ENCODE measurements at regions not wholly inside any gene's neighbourhood (a gene's known extent, or its start where the extent isn't known, plus 50 kb on each side); places are given as distances from the start of the nearest gene placed in this dataset.
A peak's percentile ranks its signal among the peaks of the same experiment; 100 is the strongest.

- Histone ChIP-seq H3K27me3 (ENCODE audit: control insufficient read depth in 1 of 2, insufficient read depth in 2 of 2, low read length in 2 of 2) (no peaks in the 10 kb centered on the region), H3K79me2 (ENCODE audit: insufficient read depth, low read length) (no peaks in the 10 kb centered on the region), H2AFZ (ENCODE audit: low read length) (no peak overlapping the region), H3K36me3 (replicated peaks in 1 of 2; ENCODE audit: control insufficient read depth in 1 of 2, insufficient read depth in 2 of 2, low read length in 2 of 2) (no peaks in the 10 kb centered on the region), H3K9me3 (ENCODE audit: low read length) (no peaks in the 10 kb centered on the region), H4K20me1 (ENCODE audit: insufficient read depth, low read length) (no peaks in the 10 kb centered on the region), H3K4me1 (ENCODE audit: insufficient read depth, low read length) (peaks cover 38% of the 10 kb centered on the region), H3K4me3 (replicated peaks in 1 of 3; ENCODE audit: insufficient read depth in 1 of 3, low read depth in 2 of 3, low read length in 3 of 3) (no peak overlapping the region), H3K27ac (ENCODE audit: extremely low read length, insufficient read depth, low read length) (no peak overlapping the region), H3K9ac (ENCODE audit: insufficient read depth, low read depth, low read length) (no peak overlapping the region), H3K4me2 (ENCODE audit: low read depth, low read length) (peak overlapping the region; percentile 48)
- POLR2A ChIA-PET = interaction anchor here (1.1 kb wide), 1 partner anchor 46 kb away, joined by 6 read pairs; no protein-coding TSS in a partner anchor
- in situ Hi-C loops (cut with HindIII; ENCODE audit: extremely low pct_ligation_motif_present, low pct_unique_long_range_greater_than_20kb) (no loop called here), intact Hi-C loops (cut with micrococcal nuclease; ENCODE audit: unreplicated experiment) (loop anchor here (2.0 kb wide), 1 partner anchor 47 kb away; no protein-coding TSS in a partner anchor)
- TF ChIP-seq FOSL2 (CRISPR knock-in tag; IDR thresholded peaks at IDR 0.05) (peak; percentile 33; the same call in 1 of the 2 replicates), MIER3 (CRISPR knock-in tag; IDR thresholded peaks at IDR 0.05; ENCODE audit: borderline replicate concordance) (0 out of 2 replicates have a peak, but pooled peaks have one; percentile 13), ZMYM3 (CRISPR knock-in tag; IDR thresholded peaks at IDR 0.05) (no peak)
- 63% methylated on average over 4 of the region's 4 CpGs for WGBS (ENCODE audit: low lambda C conversion rate)
- no TSS peak for BruUV-seq (replicated peaks)
- FAIRE-seq (no peak), ATAC-seq (no peak; the same call in 2 of the 3 replicates), DNase-seq (ENCODE audit: low spot score) (peak; percentile 29)
- CTCF ChIA-PET (ENCODE audit: low intra/inter-chr PET ratio, low total read pairs) = no interaction called here
These were observed 51.4 kb upstream of the SPRED2 start for GRCh38 chr2:65483763-65484162.

GRCh38 chr2:65482971-65483370 is 50.6 kb upstream of the SPRED2 start:
- peak overlapping the region; percentile 6 for H3K27ac ChIP-seq (ENCODE audit: extremely low read length, insufficient read depth, low read length)
- H4K20me1 ChIP-seq (ENCODE audit: insufficient read depth, low read length) = no peaks in the 10 kb centered on the region
- peak; percentile 75 for FAIRE-seq
- H3K27me3 ChIP-seq (ENCODE audit: control insufficient read depth in 1 of 2, insufficient read depth in 2 of 2, low read length in 2 of 2) = no peaks in the 10 kb centered on the region
- intact Hi-C loops (cut with micrococcal nuclease; ENCODE audit: unreplicated experiment) = loop anchor here (2.0 kb wide), 1 partner anchor 46 kb away; no protein-coding TSS in a partner anchor
- H3K4me1 ChIP-seq (ENCODE audit: insufficient read depth, low read length) = peaks cover 38% of the 10 kb centered on the region
- peak; percentile 85 for ATAC-seq
- CTCF ChIA-PET (ENCODE audit: low intra/inter-chr PET ratio, low total read pairs) = no interaction called here
- H2AFZ ChIP-seq (ENCODE audit: low read length) = no peak overlapping the region
- in situ Hi-C loops (cut with HindIII; ENCODE audit: extremely low pct_ligation_motif_present, low pct_unique_long_range_greater_than_20kb) = no loop called here
- H3K36me3 ChIP-seq (replicated peaks in 1 of 2; ENCODE audit: control insufficient read depth in 1 of 2, insufficient read depth in 2 of 2, low read length in 2 of 2) = no peaks in the 10 kb centered on the region
- no peak overlapping the region for H3K9ac ChIP-seq (ENCODE audit: insufficient read depth, low read depth, low read length)
- WGBS (ENCODE audit: low lambda C conversion rate) = 2% methylated on average over 3 of the region's 3 CpGs
- peak overlapping the region; percentile 48 for H3K4me2 ChIP-seq (ENCODE audit: low read depth, low read length)
- POLR2A ChIA-PET = interaction anchor here (1.0 to 2.0 kb wide), 3 partner anchors 45 to 50 kb away, joined by 3 to 6 read pairs (median 4); partner anchors contain the start of gene SPRED2
- H3K9me3 ChIP-seq (ENCODE audit: low read length) = no peaks in the 10 kb centered on the region
- H3K79me2 ChIP-seq (ENCODE audit: insufficient read depth, low read length) = no peaks in the 10 kb centered on the region
- no peak overlapping the region for H3K4me3 ChIP-seq (replicated peaks in 1 of 3; ENCODE audit: insufficient read depth in 1 of 3, low read depth in 2 of 3, low read length in 3 of 3)
- DNase-seq (ENCODE audit: low spot score) = peak; percentile 80
- BruUV-seq (replicated peaks) = no TSS peak
- TF ChIP-seq TBL1XR1 (IDR thresholded peaks at IDR 0.05; ENCODE audit: borderline replicate concordance, low read length, partially characterized antibody) (no peak), ZNF569 (CRISPR knock-in tag; IDR thresholded peaks at IDR 0.05; ENCODE audit: borderline replicate concordance) (no peak), PAF1 (CRISPR knock-in tag; IDR thresholded peaks at IDR 0.05) (no peak), ZNF546 (CRISPR knock-in tag; conservative IDR thresholded peaks at IDR 0.05) (no peak), POLR2AphosphoS2 (IDR thresholded peaks at IDR 0.05; ENCODE audit: low read depth, low read length) (no peak), ZNF382 (CRISPR knock-in tag; IDR thresholded peaks at IDR 0.05; ENCODE audit: borderline replicate concordance) (no peak), ZNF816 (CRISPR knock-in tag; IDR thresholded peaks at IDR 0.05; ENCODE audit: borderline replicate concordance) (no peak), BATF2 (CRISPR knock-in tag; IDR thresholded peaks at IDR 0.05) (no peak), ZBTB25 (CRISPR knock-in tag; IDR thresholded peaks at IDR 0.05) (no peak), ZMYM3 (CRISPR knock-in tag; IDR thresholded peaks at IDR 0.05) (no peak), ZNF7 (CRISPR knock-in tag; IDR thresholded peaks at IDR 0.05) (no peak), KLF13 (CRISPR knock-in tag; IDR thresholded peaks at IDR 0.05) (no peak), SSRP1 (CRISPR knock-in tag; IDR thresholded peaks at IDR 0.05) (no peak), TOPORS (CRISPR knock-in tag; IDR thresholded peaks at IDR 0.05) (no peak), PCBP1 (IDR thresholded peaks at IDR 0.05; ENCODE audit: borderline replicate concordance, low read depth, low read length) (no peak), MTA1 (CRISPR knock-in tag; IDR thresholded peaks at IDR 0.05; ENCODE audit: borderline replicate concordance) (no peak)
